HFF-Myc (cell line): ENCODE measurements at regions not wholly inside any gene's neighbourhood (a gene's known extent, or its start where the extent isn't known, plus 50 kb on each side); places are given as distances from the start of the nearest gene placed in this dataset.

Source experiments
- DNase-seq: peaks from one replicate; pipeline ENCODE4 v3.0.0-alpha.2; 2011; ENCODE audit warnings: low read depth; ENCODE audit errors: extremely low read depth
- H3K4me3 ChIP-seq: replicated peaks from 2 replicates; pipeline ENCODE4 v1.5.1; 2011; ENCODE audit warnings: low read depth, mild to moderate bottlenecking, control low read depth, low read length
- TF ChIP-seq, protein P1 (sequence below): IDR thresholded peaks from 2 replicates; pipeline ENCODE4 v1.5.1; 2012; ENCODE audit warnings: mild to moderate bottlenecking, low read depth, low read length, control low read depth; ENCODE audit errors: missing control alignments

DNA sequence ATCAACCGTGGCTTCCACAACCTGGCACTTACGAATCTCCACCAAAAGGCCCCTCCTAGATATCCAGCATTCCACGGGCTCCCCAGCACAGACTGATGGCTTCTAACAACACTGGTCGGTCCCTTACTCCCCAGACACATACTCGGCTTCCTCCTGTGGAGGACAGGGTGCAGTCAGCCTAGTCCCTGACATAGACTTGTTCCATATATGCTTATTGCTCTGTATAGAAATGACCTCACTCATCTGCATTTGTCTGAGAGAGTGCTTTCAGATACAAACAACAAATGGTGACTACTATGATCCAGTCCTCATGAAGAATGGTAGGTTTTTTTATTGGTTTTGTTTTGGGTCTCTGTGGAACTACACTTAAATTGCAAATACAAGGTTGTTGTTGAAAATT lies 72.4 kb downstream of the TMEM215 start:
- TF ChIP-seq, protein P1, sequence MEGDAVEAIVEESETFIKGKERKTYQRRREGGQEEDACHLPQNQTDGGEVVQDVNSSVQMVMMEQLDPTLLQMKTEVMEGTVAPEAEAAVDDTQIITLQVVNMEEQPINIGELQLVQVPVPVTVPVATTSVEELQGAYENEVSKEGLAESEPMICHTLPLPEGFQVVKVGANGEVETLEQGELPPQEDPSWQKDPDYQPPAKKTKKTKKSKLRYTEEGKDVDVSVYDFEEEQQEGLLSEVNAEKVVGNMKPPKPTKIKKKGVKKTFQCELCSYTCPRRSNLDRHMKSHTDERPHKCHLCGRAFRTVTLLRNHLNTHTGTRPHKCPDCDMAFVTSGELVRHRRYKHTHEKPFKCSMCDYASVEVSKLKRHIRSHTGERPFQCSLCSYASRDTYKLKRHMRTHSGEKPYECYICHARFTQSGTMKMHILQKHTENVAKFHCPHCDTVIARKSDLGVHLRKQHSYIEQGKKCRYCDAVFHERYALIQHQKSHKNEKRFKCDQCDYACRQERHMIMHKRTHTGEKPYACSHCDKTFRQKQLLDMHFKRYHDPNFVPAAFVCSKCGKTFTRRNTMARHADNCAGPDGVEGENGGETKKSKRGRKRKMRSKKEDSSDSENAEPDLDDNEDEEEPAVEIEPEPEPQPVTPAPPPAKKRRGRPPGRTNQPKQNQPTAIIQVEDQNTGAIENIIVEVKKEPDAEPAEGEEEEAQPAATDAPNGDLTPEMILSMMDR, result no peak
- no peak for DNase-seq
- H3K4me3 ChIP-seq, result no peak overlapping the region

DNA sequence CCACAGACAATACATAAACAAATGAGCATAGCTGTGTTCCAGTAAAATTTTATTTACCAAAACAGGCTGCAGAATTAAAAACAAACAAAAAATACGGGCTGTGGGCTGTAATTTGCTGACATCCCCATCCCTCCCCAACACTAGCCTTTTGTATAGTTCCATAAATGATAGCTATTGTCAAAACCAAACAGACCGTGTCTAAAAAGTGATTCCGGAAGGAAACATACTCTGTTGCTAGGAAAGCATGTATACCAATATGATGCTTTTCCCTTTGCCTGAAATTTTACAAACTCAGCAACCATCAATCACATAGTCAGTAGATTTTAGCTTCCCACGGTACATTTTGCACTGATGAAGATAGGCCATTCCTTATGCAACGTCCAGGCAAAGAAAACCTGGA lies 80.0 kb downstream of the TMEM215 start:
- TF ChIP-seq, protein P1, result no peak
- DNase-seq, result no peak
- H3K4me3 ChIP-seq, result no peak overlapping the region

DNA sequence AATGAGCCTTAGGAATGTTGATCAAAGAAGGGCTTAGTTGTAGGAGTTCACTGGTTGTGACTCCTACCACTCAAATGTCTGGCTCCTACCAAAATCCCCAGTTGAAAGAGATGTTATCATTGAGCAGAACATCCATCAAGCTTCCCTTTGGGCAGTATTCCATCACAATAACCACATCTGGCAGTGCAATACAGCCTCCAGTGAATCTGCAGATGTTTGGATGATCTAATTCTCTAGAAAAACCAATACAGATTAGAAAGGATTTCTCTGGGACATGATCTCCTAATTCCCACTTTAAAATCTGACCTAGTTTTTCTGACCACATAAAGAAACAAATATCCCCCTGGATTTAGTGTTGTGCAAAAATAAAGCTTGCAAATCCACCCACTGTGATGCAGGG lies 81.6 kb downstream of the TMEM215 start:
- no peak overlapping the region for H3K4me3 ChIP-seq
- no peak for DNase-seq
- TF ChIP-seq, protein P1, result no peak

DNA sequence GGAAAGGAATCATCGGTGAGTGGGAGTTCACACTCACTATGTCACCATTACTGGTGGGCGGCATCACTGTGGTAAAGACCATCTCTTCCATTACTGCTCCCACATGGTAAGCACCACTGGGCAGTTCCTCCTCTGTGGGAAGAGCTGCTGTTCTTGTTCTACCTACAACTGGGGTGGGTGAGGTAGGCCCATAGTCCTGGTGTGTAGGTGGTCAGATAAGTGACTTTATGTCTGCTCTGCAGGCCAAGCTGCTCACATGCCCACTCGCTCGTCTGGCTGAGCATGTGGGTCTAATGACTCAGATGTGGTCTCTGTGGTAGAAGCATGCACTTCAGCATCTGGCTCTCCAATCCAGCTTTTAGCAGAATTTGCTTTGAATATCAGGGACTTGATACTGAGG lies 82.9 kb downstream of the TMEM215 start:
- DNase-seq, result no peak
- TF ChIP-seq, protein P1, result no peak

DNA sequence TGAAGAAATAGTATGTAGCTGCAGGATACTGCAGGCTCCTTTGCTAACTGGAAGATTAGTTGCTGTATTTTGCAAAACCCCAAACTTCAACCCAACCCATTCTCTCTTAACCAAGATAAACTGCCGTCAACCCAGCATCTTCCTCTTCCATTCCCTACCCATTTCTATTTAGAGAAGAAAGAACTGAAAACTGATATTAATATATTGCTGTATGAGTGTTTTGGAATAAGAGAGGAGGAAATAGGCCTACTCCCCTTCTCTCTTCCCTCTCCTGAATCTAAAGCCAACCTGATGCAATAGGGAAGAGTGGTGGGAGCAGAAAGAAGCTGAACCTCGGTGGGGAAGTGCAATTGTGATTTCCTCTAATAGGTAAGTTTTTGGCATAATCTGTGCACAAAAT lies 83.7 kb downstream of the TMEM215 start:
- no peak overlapping the region for H3K4me3 ChIP-seq
- TF ChIP-seq, protein P1, result no peak
- no peak for DNase-seq

More for the DNA sequence above, 82.9 kb downstream of the TMEM215 start:
- H3K4me3 ChIP-seq, result no peak overlapping the region

DNA sequence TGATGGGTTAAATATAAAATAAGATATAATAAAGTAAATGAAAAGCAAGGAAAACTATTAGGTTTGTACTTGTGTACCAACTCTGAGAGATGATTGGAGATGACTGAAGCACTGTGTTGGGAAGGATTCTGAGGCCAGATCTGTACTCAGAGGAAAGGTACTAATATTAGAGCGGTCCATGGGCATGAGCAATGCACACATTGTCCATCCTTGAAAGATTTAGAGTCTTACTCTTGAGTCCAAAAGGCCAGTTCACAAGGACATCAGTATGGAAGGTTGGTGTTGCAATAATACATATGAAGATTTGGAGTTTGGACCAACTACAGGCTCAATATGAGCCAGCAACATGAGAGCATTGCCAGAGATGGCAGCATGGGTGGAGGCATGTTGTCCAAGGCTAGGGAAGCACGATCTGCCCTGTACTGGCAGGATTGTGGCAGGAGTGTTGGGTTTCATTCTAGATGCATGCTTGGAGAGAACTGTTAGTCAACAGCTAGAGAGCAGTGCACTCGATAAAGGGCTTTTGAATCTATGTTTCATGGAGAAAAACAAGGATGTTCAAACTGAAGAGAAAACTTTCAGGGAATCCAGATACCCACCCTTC lies 84.4 kb downstream of the TMEM215 start:
- H3K4me3 ChIP-seq, result no peak overlapping the region
- TF ChIP-seq, protein P1, result no peak
- peak; percentile 0 for DNase-seq

DNA sequence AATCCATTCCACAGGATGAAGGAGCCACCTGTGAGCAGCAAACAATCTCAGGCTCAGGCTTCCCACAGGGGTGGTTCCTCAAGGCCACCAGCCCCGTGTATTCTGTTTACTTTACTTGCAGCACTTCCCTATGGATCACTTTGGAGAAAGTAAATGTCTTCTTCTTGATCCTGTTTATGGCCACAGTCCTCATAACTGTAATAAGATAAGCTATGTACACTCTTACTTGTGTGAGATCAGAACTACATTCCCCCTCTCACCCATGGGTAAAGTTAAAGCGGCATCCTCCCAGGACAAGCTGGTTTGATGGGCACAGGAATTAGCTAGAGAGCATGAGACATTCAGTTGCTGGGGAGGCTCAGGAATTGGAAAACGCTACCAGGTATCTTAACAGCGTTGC lies 86.1 kb downstream of the TMEM215 start:
- no peak overlapping the region for H3K4me3 ChIP-seq
- TF ChIP-seq, protein P1, result no peak
- no peak for DNase-seq
